Thyroid gland (tissue), 4 donors: ENCODE measurements at regions not wholly inside any gene's neighbourhood (a gene's known extent, or its start where the extent isn't known, plus 50 kb on each side); places are given as distances from the start of the nearest gene placed in this dataset.

ENCODE experiments used
- POLR2A ChIP-seq, 2 donors: fragments of 450-650 bp; IDR thresholded peaks; one replicate each; pipeline ENCODE4 v1.6.1; 2017; ENCODE audit warnings: antibody characterized with exemption in 2 of 2, mild to moderate bottlenecking in 2 of 2, moderate library complexity in 1 of 2
- TF ChIP-seq, protein P1 (sequence below), 6 experiments: fragments of 200-600 bp in 3 of 6; fragments of 450-650 bp in 3 of 6; sonication (generic) in 3 of 6; IDR thresholded peaks; one replicate each; pipeline ENCODE4 v1.5.1; 2016 to 2019; ENCODE audit warnings: antibody characterized with exemption in 6 of 6, mild to moderate bottlenecking in 2 of 6, inconsistent platforms in 1 of 6, moderate library complexity in 1 of 6

DNA sequence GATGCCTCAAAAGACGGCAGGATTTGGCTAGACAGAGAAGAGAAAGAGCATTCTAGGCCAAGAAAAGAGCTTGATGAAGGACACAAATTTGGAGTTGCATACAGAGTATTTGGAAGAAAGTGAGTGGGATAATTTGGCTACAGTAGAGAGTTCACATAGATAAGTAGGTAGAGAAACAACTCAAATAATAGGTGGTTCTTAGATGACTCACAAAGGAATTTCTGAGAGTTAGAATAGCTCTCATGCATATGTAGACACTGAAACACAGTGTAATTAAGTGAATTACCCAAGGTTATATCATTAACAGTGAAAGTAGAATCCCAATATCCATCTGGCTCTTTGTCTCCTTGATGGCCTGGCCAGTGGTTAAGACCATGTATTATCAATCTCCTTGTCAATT, 228.6 kb upstream of the DDI1 start:
- TF ChIP-seq, protein P1, sequence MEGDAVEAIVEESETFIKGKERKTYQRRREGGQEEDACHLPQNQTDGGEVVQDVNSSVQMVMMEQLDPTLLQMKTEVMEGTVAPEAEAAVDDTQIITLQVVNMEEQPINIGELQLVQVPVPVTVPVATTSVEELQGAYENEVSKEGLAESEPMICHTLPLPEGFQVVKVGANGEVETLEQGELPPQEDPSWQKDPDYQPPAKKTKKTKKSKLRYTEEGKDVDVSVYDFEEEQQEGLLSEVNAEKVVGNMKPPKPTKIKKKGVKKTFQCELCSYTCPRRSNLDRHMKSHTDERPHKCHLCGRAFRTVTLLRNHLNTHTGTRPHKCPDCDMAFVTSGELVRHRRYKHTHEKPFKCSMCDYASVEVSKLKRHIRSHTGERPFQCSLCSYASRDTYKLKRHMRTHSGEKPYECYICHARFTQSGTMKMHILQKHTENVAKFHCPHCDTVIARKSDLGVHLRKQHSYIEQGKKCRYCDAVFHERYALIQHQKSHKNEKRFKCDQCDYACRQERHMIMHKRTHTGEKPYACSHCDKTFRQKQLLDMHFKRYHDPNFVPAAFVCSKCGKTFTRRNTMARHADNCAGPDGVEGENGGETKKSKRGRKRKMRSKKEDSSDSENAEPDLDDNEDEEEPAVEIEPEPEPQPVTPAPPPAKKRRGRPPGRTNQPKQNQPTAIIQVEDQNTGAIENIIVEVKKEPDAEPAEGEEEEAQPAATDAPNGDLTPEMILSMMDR (IDR thresholded peaks at IDR 0.05) = no peak
- no peak for TF ChIP-seq POLR2A (IDR thresholded peaks at IDR 0.05)
